OCI-LY7 (cell line): ENCODE measurements at regions not wholly inside any gene's neighbourhood (a gene's known extent, or its start where the extent isn't known, plus 50 kb on each side); places are given as distances from the start of the nearest gene placed in this dataset.

Experiments
- BruUV-seq: library from RNA; stranded (reverse); fragments of 400-500 nt; replicated peaks from 2 replicates; lab custom pipeline; 2021; lab: Mats Ljungman, UMichigan
- CTCF ChIA-PET: fragments of 300-600 bp; sonication (Branson Sonifier 250); formaldehyde crosslinking; loops from one replicate; lab custom pipeline; 2022; ENCODE audit warnings: antibody characterized with exemption; ENCODE audit not compliant: unreplicated experiment; lab: Charles Lee
- POLR2A ChIA-PET: fragments of 300-600 bp; sonication (Branson Sonifier 250); formaldehyde crosslinking; loops from one replicate; lab custom pipeline; 2022; ENCODE audit warnings: antibody characterized with exemption; lab: Charles Lee
- DNase-seq: peaks from one replicate; pipeline ENCODE4 v3.0.0-alpha.2; 2015; ENCODE audit warnings: low spot score
- H2AFZ ChIP-seq: fragments of 200-600 bp; sonication (generic), shearing (Covaris generic); 2 replicates; pipeline ENCODE4 v1.6.1; 2014; ENCODE audit warnings: mild to moderate bottlenecking, antibody characterized with exemption, low read length, moderate library complexity
- H3K27ac ChIP-seq: fragments of 200-600 bp; sonication (generic); 2 replicates; pipeline ENCODE4 v1.5.1; 2014; ENCODE audit warnings: mixed run types, low read depth, mild to moderate bottlenecking, moderate library complexity, low read length, inconsistent platforms; ENCODE audit not compliant: poor library complexity, severe bottlenecking
- H3K36me3 ChIP-seq: fragments of 200-600 bp; sonication (generic); 2 replicates; pipeline ENCODE4 v1.6.1; 2014; ENCODE audit warnings: mild to moderate bottlenecking, antibody characterized with exemption, low read length, moderate library complexity, mixed read lengths; ENCODE audit not compliant: insufficient read depth
- H3K4me1 ChIP-seq: fragments of 200-600 bp; sonication (generic); 2 replicates; pipeline ENCODE4 v1.5.1; 2014; ENCODE audit warnings: mild to moderate bottlenecking, low read length; ENCODE audit not compliant: insufficient read depth, poor library complexity, severe bottlenecking
- H3K4me2 ChIP-seq: fragments of 200-600 bp; sonication (generic); 2 replicates; pipeline ENCODE4 v1.6.1; 2014; ENCODE audit warnings: mild to moderate bottlenecking, low read length
- H3K4me3 ChIP-seq: fragments of 200-600 bp; sonication (generic); 2 replicates; pipeline ENCODE4 v1.5.1; 2014; ENCODE audit warnings: mild to moderate bottlenecking, low read depth, low read length; ENCODE audit not compliant: poor library complexity, severe bottlenecking
- H3K79me2 ChIP-seq: fragments of 200-600 bp; sonication (generic); 2 replicates; pipeline ENCODE4 v1.6.1; 2016; ENCODE audit warnings: low read depth, mild to moderate bottlenecking, low read length, moderate library complexity, mixed read lengths; ENCODE audit not compliant: insufficient read depth
- H3K9me2 ChIP-seq: fragments of 200-600 bp; sonication (generic); 2 replicates; pipeline ENCODE4 v1.6.1; 2016; ENCODE audit warnings: mild to moderate bottlenecking, low read length, mixed read lengths; ENCODE audit not compliant: insufficient read depth
- H3K9me3 ChIP-seq: fragments of 200-600 bp; sonication (generic); 2 replicates; pipeline ENCODE4 v1.6.1; 2014; ENCODE audit warnings: mild to moderate bottlenecking, mixed run types, low read length, mixed read lengths
- H4K20me1 ChIP-seq: fragments of 200-600 bp; sonication (generic); 2 replicates; pipeline ENCODE4 v1.6.1; 2014; ENCODE audit warnings: mild to moderate bottlenecking, antibody characterized with exemption, low read length, moderate library complexity, mixed read lengths; ENCODE audit not compliant: insufficient read depth
- EZH2phosphoT487 ChIP-seq: fragments of 200-600 bp; sonication (generic); IDR thresholded peaks from 2 replicates; pipeline ENCODE4 v1.6.1; 2018; ENCODE audit warnings: low read depth, borderline replicate concordance, mild to moderate bottlenecking, mixed run types, antibody characterized with exemption, low read length, moderate library complexity, mixed read lengths
- intact Hi-C: fragments of 100-400 bp; cut with micrococcal nuclease; formaldehyde crosslinking; loops from one replicate; pipeline ENCODE4 v1.10.0; 2022; ENCODE audit not compliant: unreplicated experiment
- TF ChIP-seq, protein P1 (sequence below): fragments of 200-600 bp; sonication (generic); conservative IDR thresholded peaks from 2 replicates; pipeline ENCODE4 v1.5.1; 2014; ENCODE audit warnings: mild to moderate bottlenecking, antibody characterized with exemption, low read length, moderate library complexity, mixed read lengths

DNA sequence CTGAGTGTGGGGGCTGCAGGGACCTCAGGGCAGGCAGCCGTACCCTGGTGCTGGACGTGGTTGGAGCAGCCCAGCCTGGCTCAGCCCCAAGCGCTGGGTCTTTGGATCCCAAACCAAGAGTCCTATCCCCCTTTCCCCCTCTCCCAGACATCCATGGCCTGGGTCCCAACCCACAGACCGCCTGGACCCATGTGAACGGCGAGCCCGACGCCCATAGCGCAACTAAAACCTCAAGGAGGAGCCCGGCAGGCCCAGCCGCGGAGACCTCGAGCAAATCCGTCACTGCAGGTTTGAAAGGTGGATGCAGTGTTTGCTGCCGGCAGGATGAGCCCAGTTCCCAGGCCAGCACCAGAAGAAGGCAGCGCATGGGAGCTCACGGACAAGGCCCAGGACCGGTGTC is 337.0 kb downstream of the BRD1 start:
- H3K27ac ChIP-seq, result no peak overlapping the region
- H3K9me3 ChIP-seq, result no peaks in the 10 kb centered on the region
- BruUV-seq, result no TSS peak
- H3K79me2 ChIP-seq, result no peaks in the 10 kb centered on the region
- H3K4me3 ChIP-seq, result no peak overlapping the region
- no peaks in the 10 kb centered on the region for H3K9me2 ChIP-seq
- no peak for TF ChIP-seq EZH2phosphoT487
- TF ChIP-seq, protein P1, sequence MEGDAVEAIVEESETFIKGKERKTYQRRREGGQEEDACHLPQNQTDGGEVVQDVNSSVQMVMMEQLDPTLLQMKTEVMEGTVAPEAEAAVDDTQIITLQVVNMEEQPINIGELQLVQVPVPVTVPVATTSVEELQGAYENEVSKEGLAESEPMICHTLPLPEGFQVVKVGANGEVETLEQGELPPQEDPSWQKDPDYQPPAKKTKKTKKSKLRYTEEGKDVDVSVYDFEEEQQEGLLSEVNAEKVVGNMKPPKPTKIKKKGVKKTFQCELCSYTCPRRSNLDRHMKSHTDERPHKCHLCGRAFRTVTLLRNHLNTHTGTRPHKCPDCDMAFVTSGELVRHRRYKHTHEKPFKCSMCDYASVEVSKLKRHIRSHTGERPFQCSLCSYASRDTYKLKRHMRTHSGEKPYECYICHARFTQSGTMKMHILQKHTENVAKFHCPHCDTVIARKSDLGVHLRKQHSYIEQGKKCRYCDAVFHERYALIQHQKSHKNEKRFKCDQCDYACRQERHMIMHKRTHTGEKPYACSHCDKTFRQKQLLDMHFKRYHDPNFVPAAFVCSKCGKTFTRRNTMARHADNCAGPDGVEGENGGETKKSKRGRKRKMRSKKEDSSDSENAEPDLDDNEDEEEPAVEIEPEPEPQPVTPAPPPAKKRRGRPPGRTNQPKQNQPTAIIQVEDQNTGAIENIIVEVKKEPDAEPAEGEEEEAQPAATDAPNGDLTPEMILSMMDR, result no peak
- DNase-seq, result no peak
- no peaks in the 10 kb centered on the region for H3K4me1 ChIP-seq
- H3K4me2 ChIP-seq, result no peak overlapping the region
- H4K20me1 ChIP-seq, result no peaks in the 10 kb centered on the region
- H2AFZ ChIP-seq, result no peak overlapping the region
- ChIA-PET CTCF (no interaction called here), POLR2A (no interaction called here)
- intact Hi-C loops, result no loop called here
- H3K36me3 ChIP-seq, result no peaks in the 10 kb centered on the region

DNA sequence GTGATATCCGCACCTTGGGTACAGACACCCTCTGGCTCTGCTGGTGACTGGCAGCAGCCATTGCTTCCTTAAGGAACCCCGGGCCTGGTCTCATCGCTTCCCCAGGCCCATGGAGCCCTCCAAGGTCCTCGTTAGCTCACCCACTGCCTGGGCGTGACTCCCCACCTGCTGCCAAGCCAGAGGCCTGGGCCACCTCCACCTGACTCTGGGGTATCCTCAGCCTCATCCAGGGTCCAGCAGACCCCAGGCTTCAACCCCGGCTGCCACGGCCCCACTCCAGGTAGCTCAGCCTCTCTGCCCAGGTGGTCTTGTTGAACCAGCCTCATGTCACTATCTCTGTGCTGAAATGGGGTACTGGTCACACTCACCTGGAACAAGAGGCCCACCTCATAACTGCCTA is 337.9 kb downstream of the BRD1 start:
- Histone ChIP-seq H3K27ac (no peak overlapping the region), H3K4me1 (no peaks in the 10 kb centered on the region), H4K20me1 (no peaks in the 10 kb centered on the region), H3K9me3 (no peaks in the 10 kb centered on the region), H3K79me2 (no peaks in the 10 kb centered on the region), H3K4me2 (no peak overlapping the region), H3K9me2 (no peaks in the 10 kb centered on the region), H2AFZ (no peak overlapping the region), H3K4me3 (no peak overlapping the region), H3K36me3 (no peaks in the 10 kb centered on the region)
- ChIA-PET CTCF (no interaction called here), POLR2A (no interaction called here)
- no peak for DNase-seq
- BruUV-seq, result no TSS peak
- intact Hi-C loops, result no loop called here
- no peak for TF ChIP-seq EZH2phosphoT487
- TF ChIP-seq, protein P1, result no peak

DNA sequence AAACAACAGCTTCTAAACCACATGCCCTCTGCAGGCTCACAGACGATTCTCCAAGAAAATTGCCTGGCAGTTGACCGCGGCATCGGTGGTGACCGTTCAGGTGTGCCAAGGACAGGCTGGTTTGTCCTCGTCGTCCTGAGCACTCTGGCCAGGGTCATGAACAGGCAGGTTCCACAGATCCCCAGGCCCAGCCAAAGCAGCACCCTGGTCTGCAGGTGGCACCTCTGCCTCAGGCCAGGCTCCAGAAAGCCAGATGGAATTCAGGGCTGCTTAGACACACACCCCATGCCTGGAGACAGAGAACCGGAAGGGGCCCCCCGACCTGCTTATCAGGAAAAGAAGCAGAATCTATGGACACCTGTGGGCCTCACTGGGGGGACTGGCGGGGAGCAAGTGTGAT is 338.7 kb downstream of the BRD1 start:
- no peaks in the 10 kb centered on the region for H3K4me1 ChIP-seq
- H3K4me3 ChIP-seq, result no peak overlapping the region
- H3K4me2 ChIP-seq, result no peak overlapping the region
- H3K36me3 ChIP-seq, result no peaks in the 10 kb centered on the region
- intact Hi-C loops, result no loop called here
- no peaks in the 10 kb centered on the region for H3K9me2 ChIP-seq
- TF ChIP-seq EZH2phosphoT487, result no peak
- TF ChIP-seq, protein P1, result no peak
- no TSS peak for BruUV-seq
- no peaks in the 10 kb centered on the region for H3K9me3 ChIP-seq
- H2AFZ ChIP-seq, result no peak overlapping the region
- no peaks in the 10 kb centered on the region for H4K20me1 ChIP-seq
- ChIA-PET CTCF (no interaction called here), POLR2A (no interaction called here)
- no peak overlapping the region for H3K27ac ChIP-seq
- H3K79me2 ChIP-seq, result no peaks in the 10 kb centered on the region
- DNase-seq, result no peak
